ENCODE measurements at regions not wholly inside any gene's neighbourhood (a gene's known extent, or its start where the extent isn't known, plus 50 kb on each side); places are given as distances from the start of the nearest gene placed in this dataset.

GRCh38 chrX:137646472-137646871 is 80.5 kb downstream of the ZIC3 start:
- no peak overlapping the region for H2AFZ ChIP-seq (ENCODE audit: low read depth, low read length)
- no peaks in the 10 kb centered on the region for H3K4me1 ChIP-seq (ENCODE audit: low read length)
- no peak overlapping the region for H3K4me2 ChIP-seq (ENCODE audit: low read length)
- no peaks in the 10 kb centered on the region for H4K20me1 ChIP-seq (ENCODE audit: insufficient read depth, low read length)
- no peaks in the 10 kb centered on the region for H3K36me3 ChIP-seq (replicated peaks; ENCODE audit: low read depth, low read length)
- TF ChIP-seq EZH2phosphoT487 (IDR thresholded peaks at IDR 0.05; ENCODE audit: low read depth): no peak
- no peak for TF ChIP-seq CTCF (IDR thresholded peaks at IDR 0.05; ENCODE audit: low read depth, low read length)
- H3K27ac ChIP-seq (ENCODE audit: low read length): no peak overlapping the region
- no peak overlapping the region for H3K9ac ChIP-seq (ENCODE audit: low read length)
- H3K27me3 ChIP-seq (ENCODE audit: low read depth, low read length): no peaks in the 10 kb centered on the region
- H3K4me3 ChIP-seq (ENCODE audit: low read length): no peak overlapping the region
- H3K79me2 ChIP-seq (ENCODE audit: low read length): no peaks in the 10 kb centered on the region
- H3K9me3 ChIP-seq (ENCODE audit: insufficient read depth, low read length): no peaks in the 10 kb centered on the region

- no peaks in the 10 kb centered on the region for H3K79me2 ChIP-seq (ENCODE audit: low read length)
- no peaks in the 10 kb centered on the region for H3K27me3 ChIP-seq (ENCODE audit: low read depth, low read length)
- H3K36me3 ChIP-seq (replicated peaks; ENCODE audit: low read depth, low read length): no peaks in the 10 kb centered on the region
- H3K27ac ChIP-seq (ENCODE audit: low read length): no peak overlapping the region
- H2AFZ ChIP-seq (ENCODE audit: low read depth, low read length): no peak overlapping the region
- H3K9me3 ChIP-seq (ENCODE audit: insufficient read depth, low read length): no peaks in the 10 kb centered on the region
- no peak overlapping the region for H3K4me3 ChIP-seq (ENCODE audit: low read length)
- no peaks in the 10 kb centered on the region for H3K4me1 ChIP-seq (ENCODE audit: low read length)
- H3K9ac ChIP-seq (ENCODE audit: low read length): no peak overlapping the region
- TF ChIP-seq CTCF (IDR thresholded peaks at IDR 0.05; ENCODE audit: low read depth, low read length): no peak
- TF ChIP-seq EZH2phosphoT487 (IDR thresholded peaks at IDR 0.05; ENCODE audit: low read depth): no peak
- no peaks in the 10 kb centered on the region for H4K20me1 ChIP-seq (ENCODE audit: insufficient read depth, low read length)
- no peak overlapping the region for H3K4me2 ChIP-seq (ENCODE audit: low read length)
Observed at GRCh38 chrX:137651647-137652046, 85.7 kb downstream of the ZIC3 start.

- TF ChIP-seq CTCF (IDR thresholded peaks at IDR 0.05; ENCODE audit: low read depth, low read length) (no peak), EZH2phosphoT487 (IDR thresholded peaks at IDR 0.05; ENCODE audit: low read depth) (no peak)
Observed at GRCh38 chrX:137652086-137652485, 86.2 kb downstream of the ZIC3 start.

GRCh38 chrX:137654481-137654880 is 88.6 kb downstream of the ZIC3 start:
- Histone ChIP-seq H3K9me3 (ENCODE audit: insufficient read depth, low read length) (no peaks in the 10 kb centered on the region), H3K79me2 (ENCODE audit: low read length) (no peaks in the 10 kb centered on the region), H3K27me3 (ENCODE audit: low read depth, low read length) (no peaks in the 10 kb centered on the region), H3K4me2 (ENCODE audit: low read length) (no peak overlapping the region), H3K36me3 (replicated peaks; ENCODE audit: low read depth, low read length) (no peaks in the 10 kb centered on the region), H4K20me1 (ENCODE audit: insufficient read depth, low read length) (no peaks in the 10 kb centered on the region), H3K4me3 (ENCODE audit: low read length) (no peak overlapping the region), H3K27ac (ENCODE audit: low read length) (no peak overlapping the region), H3K9ac (ENCODE audit: low read length) (no peak overlapping the region), H2AFZ (ENCODE audit: low read depth, low read length) (no peak overlapping the region), H3K4me1 (ENCODE audit: low read length) (no peaks in the 10 kb centered on the region)
- TF ChIP-seq CTCF (IDR thresholded peaks at IDR 0.05; ENCODE audit: low read depth, low read length) (no peak), EZH2phosphoT487 (IDR thresholded peaks at IDR 0.05; ENCODE audit: low read depth) (no peak)

More at GRCh38 chrX:137652086-137652485, 86.2 kb downstream of the ZIC3 start:
- Histone ChIP-seq H3K9ac (ENCODE audit: low read length) (no peak overlapping the region), H3K4me1 (ENCODE audit: low read length) (no peaks in the 10 kb centered on the region), H3K9me3 (ENCODE audit: insufficient read depth, low read length) (no peaks in the 10 kb centered on the region), H3K27ac (ENCODE audit: low read length) (no peak overlapping the region), H3K79me2 (ENCODE audit: low read length) (no peaks in the 10 kb centered on the region), H3K4me3 (ENCODE audit: low read length) (no peak overlapping the region), H3K27me3 (ENCODE audit: low read depth, low read length) (no peaks in the 10 kb centered on the region), H4K20me1 (ENCODE audit: insufficient read depth, low read length) (no peaks in the 10 kb centered on the region), H2AFZ (ENCODE audit: low read depth, low read length) (no peak overlapping the region), H3K4me2 (ENCODE audit: low read length) (no peak overlapping the region), H3K36me3 (replicated peaks; ENCODE audit: low read depth, low read length) (no peaks in the 10 kb centered on the region)
